ENCODE measurements at regions not wholly inside any gene's neighbourhood (a gene's known extent, or its start where the extent isn't known, plus 50 kb on each side); places are given as distances from the start of the nearest gene placed in this dataset.

- TF ChIP-seq EZH2 (IDR thresholded peaks at IDR 0.05) (no peak), POLR2AphosphoS5 (IDR thresholded peaks at IDR 0.05; ENCODE audit: borderline replicate concordance, low read depth, low read length) (no peak)
Observed at GRCh38 chr2:173672573-173673340, 292.4 kb downstream of the SP3 start.
